ENCODE measurements at regions not wholly inside any gene's neighbourhood (a gene's known extent, or its start where the extent isn't known, plus 50 kb on each side); places are given as distances from the start of the nearest gene placed in this dataset.
"Not testable (repeated sequence)": the region's sequence is repeated elsewhere in the genome, so short reads cannot be mapped to it uniquely, and the experiment has no call there.

DNA sequence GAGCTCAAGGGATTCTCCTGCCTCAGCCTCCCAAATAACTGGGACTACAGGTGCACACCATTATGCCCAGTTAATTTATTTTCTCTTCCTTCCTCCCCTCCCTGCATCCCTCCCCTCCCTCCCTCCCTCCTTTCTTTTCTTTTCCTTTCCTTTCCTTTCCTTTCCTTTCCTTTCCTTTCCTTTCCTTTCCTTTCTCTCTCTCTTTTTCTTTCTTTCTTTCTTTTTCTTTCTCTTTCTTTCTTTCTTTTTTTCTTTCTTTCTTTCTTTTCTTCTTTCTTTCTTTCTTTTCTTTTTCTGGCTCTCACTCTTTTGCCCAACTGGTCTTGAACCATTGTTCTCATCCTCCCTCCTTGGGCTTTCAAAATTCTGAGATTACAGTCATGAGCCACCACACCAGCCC, 873.0 kb upstream of the KLHL1 start:
- not testable (repeated sequence) for DNase-seq

DNA sequence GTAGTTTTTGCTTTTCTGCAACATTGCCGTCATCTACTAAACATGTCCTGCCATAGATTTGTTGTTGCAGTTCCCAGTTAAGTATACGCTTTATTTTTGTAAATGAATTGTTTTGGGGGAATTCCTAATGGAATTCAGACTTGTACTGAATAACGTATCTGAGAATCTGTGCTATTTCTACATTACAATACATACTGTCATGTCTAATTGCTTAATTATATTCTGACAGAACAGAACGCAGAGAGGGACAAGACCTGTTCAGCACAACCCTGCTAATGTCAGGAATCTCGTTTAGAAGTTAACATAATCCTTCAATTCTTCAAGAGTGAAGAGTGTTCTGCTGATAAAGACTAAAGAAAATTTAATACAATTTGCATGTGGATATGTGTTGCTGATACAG, 861.1 kb upstream of the KLHL1 start:
- no peak for DNase-seq

DNA sequence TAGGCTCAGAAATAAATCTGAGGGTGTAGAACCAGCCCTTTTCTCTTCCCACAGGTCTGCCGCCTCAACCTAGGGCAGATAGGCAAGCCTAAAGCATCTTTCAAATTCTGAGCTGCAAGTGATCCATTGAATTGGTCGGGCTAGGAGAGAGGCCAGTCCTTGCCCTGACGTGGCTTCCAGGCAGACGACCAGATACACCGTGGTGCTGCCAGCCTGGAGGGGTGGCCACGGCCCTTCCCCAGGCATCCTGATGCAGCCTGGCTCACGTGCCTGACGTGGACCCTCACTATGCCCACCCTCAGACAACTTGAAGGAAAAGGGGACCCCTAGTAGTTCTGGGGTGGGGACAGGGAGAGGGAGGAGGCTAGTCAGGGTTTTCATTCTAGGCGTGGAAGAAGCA, 859.3 kb upstream of the KLHL1 start:
- no peak for DNase-seq

DNA sequence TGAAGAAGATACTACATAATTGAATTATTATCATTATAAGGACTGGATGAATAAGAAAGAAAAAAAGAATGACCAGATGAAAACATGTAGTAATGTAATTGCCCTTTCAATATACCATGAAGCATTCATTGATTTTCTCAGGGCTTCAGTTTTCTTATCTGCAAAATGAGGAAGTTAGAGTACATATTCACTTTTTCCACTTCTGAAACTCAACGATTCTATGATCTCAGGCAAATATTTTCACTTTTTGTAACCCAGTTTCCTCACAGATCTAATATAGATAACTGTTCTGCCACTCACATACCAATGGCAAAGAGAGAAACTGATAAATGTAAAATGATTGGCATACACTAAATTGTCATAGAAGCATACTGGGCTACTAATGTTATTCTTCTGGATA, 856.6 kb upstream of the KLHL1 start:
- DNase-seq, result no peak

DNA sequence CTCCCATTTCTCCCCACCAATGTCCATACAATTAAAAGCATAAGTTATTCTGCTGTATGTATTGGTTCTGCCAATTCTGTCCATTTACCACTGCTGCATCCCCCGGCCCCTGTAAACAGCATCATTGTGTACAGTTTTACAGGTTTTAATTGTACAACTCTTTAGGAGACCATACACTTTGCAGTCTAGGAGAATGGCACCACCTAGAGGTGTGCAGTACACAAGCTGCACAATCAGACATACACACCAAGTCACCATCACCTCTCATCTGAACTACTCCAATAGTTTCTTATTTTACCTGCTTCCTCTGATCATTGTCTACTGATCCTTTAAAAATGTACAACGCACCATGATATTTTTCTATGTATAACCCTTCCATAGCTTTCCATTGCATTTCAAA, 855.9 kb upstream of the KLHL1 start:
- no peak for DNase-seq

DNA sequence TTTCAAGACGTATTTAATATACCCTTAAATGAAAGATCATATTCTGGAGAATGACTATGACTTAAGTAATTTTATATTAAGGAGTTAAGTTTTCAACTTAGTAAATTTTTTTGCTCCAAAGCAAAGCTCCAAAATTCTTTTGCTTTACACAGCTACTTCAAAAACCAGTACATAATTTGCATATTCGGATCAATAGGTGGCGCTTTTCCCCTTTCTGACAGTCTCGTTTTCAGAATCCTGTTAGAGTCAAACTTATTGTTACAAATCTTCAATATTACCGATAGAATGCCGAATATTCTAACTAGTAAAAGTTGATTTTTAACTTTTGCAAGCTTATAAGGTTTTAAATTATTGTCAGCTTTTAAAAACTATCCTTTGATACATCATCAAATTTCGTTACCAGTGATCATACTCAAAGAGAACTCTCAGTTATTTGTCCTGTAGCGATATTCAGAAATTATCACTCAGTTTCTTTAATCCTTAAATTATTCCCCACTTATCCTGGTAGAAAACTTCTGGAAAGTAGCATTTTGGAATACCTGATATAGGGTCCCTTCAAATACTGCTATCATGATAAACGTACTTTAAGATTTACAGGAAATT, 852.7 kb upstream of the KLHL1 start:
- no peak for DNase-seq

DNA sequence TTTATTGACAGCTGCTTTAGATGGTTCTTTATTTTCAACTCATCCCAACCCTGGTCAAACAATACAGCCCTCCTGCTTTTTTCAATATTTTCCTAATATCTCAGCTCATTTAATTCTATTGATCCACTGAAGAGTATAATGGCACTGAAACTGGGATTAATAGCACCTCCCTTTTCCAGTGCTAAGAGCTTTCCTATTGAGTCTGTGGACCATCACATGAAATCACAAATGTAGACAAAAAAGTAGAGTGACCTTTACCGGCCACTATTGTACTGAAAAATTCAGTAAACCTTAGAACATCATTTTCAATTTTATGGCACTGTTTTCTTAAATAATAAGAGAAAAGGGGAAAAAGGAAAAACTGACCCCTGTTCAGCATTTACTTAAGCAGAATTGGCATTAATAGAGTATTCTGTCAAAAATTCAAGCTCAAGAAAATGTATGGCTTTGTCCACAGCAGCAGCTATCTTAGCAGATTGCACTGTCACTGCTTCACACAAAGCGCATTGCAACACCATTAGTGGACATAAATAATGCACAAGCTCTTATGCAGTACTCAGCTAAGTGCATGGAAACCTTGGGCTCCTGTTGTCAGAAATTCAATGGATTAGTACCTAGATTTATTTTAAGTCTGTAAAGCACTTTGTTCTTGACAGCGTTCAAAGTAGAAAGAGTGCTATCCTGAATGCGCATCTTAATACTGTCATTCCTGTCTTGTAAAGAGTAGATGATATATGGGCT, 851.0 kb upstream of the KLHL1 start:
- no peak for DNase-seq

DNA sequence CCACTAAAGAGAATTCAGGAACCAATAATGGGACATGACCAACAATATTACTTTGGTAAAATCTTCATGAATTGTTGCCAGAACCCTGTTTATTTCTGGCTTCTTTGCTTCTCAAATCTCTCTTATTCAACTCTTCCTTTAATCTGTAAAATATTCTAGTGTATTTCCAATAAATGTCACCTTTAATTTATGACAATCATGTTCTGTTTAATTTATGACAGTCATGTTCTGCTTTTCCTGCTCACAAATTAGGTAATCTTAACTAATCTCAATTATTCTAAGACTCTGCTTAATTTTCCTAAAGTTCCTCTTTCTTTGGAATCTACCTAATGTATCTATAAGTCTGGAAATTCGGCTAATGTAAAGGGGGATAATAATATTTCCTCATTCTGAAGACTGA, 847.6 kb upstream of the KLHL1 start:
- DNase-seq, result no peak

DNA sequence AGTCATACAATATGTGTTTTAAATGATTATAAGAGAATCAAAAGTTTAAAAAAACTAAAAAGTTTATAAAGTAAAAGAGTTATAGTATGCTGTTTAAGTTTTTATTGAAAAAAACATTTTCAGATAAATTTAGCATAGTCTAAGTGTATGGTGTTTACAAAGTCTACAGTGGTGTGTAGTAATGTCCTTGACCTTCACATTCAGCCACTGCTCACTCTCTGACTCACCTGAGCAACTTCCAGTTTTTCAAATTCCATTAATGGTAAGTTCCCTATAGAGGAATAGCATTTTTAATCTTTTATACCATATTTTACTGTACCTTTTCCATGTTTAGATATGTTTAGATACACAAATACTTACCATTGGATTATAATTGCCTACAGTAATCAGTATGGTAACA, 842.4 kb upstream of the KLHL1 start:
- DNase-seq, result no peak

DNA sequence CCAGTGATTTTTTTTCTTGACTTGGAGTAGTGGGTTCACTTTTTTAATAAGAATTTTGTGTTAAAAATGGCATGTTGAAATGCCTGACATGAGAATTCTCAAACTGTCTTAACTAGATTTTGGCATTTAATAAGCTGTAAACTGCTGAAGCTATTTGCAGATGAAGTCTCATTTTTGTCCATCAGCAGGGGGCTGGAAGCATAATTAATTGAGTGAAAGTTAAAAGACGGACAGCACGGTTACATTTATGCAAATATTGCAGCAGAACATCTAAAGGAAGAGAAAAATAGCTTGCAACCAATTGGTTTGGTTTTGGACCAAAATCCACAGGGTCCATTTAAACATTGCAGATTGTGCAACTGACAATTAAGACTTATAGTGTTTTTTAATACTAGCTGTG, 837.3 kb upstream of the KLHL1 start:
- DNase-seq, result no peak

DNA sequence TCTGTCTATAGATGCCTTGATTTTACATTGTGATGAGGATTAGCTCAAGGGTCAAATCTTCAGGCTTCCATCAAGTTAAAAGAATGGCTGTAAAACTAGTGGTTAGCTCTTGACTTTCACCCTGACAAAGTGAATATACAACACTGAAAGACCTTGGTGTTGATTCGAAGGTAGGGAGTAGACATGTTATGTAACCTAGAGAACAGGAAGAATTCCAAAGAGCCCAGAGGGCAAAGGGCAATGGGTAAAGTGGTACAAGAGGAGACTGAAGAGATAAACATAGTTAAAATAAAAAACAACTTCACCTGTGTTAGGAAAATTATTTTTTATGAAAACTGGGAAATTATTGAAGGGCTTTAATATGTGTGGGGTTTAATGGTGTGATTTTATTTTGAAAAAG, 833.2 kb upstream of the KLHL1 start:
- no peak for DNase-seq

DNA sequence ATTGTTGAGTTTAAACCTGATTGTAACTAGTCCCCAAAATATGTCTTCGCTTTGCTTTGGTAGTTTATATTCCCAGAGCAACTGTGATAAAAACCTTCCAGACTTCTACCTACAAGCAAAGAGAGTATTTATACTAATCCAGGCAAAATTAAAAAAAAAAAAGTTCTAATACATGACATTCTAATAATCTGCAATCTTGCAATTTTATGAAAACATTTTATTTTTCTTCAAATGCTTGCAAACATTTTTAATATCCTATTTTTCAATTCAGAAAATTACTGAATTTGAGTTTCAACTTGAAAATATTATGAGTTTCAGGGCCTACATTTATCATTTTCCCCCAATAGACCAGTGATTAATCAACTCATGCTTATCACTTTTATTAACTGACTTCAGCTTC, 830.2 kb upstream of the KLHL1 start:
- no peak for DNase-seq

DNA sequence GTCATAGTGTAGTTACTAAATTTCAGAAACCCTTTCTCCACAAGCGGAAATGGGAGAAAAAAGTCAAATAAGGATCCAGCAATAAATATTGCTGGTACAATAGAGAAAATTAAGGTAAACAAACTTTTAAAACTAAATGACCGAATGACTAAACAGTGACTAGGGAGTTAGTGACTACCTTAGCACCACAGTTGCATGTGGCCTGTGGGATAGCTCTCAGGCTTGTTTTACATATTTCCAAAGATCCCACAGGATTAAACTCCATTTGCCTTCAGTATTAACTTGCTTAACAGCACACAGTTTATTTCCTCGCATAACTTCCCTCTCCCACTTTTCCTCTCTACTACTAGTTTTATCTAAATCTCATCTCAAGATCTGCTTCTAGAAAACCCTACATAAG, 824.3 kb upstream of the KLHL1 start:
- no peak for DNase-seq

DNA sequence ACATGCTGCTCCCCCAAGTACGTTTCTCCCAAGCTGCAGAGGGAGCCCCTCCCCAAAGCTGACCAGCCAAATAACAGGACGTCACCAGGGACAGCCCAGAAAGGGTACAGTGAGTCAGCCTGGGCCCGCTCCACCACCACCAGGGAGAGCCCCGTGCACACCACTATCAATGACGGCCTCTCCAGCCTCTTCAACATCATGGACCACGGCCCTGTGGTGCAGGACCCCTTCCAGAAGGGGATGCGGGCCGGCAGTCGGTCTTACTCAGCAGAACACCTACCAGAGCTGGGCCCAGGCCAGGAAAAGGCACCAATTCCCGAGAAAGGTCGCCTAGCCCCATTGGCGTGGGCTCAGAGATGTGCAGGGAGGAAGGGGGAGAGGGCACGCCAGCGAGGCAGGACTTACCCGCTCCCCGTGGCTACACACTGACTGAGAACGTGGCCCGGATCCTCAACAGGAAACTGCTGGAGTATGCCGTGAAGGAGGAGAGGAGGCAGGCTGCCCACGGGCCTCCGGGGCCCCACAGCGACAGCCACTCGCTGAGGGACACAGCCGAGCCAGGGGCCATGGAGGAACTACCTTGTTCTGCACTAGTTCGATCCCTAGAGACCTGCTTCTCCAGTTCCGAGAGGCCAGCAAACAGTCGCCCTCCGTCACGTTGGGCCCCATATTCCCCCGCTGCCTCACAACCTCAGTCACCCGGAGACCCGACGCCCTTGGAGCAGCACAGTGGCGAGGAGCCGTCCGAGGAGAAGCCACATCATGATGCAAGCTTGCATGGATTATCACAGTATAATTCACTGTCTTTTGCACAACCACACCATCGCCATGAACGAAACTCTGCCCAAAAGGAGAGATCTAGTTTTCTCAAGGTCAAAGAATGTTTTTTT, 815.9 kb upstream of the KLHL1 start:
- no peak for DNase-seq

DNA sequence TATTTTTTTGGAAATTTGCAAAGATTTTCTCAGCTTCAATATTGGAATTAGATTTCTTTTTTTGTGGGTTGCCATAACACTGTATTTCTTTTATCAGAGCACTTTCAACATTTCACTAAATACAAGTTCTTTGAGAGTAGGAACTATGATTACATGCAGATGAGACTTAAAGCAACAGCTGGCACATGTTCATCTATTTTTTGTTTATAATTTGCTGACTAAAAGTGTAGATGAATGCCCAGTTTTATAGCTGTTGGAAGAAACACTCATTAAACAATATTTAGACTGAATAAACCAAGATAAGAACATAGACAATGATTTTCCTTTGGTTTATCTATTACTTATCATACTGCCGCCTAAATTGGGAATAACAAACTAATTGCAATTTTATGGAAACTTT, 803.0 kb upstream of the KLHL1 start:
- DNase-seq, result no peak

DNA sequence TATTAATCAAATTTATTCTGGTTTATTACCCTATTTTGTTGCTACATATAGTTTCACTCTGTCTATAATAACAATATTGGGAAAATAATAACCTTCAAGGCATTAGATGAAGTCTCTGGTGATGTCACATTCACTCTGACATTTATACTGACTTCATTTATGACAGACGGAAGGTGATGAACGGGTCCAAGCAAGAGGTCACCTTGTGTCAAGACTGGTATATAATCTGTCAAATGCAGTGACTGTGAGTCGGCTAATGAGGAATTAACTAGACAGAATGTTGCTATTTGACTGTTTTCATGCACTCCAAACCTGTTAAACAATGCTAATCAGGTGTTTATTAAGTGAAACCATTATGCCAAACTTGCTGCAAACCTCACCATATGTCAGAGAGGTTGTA, 800.5 kb upstream of the KLHL1 start:
- no peak for DNase-seq

DNA sequence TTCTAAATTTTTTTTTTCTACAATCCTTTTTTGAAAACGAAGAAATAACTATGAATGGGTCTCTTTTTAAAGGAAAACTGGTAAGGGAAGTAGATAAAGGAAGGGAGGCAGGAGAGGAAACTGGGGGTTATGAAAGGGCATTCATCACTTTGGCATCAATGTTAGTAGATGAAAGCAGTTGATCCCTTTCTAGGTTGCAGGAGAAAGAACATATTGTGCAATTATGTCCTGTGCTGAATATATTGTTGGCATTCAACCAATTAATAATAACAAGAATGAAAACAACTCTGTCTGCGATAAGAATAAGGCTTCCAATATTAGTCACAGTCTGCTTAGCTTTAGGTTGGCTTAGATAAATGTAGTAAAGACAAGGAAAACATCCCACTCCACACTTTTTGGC, 796.8 kb upstream of the KLHL1 start:
- DNase-seq, result no peak

DNA sequence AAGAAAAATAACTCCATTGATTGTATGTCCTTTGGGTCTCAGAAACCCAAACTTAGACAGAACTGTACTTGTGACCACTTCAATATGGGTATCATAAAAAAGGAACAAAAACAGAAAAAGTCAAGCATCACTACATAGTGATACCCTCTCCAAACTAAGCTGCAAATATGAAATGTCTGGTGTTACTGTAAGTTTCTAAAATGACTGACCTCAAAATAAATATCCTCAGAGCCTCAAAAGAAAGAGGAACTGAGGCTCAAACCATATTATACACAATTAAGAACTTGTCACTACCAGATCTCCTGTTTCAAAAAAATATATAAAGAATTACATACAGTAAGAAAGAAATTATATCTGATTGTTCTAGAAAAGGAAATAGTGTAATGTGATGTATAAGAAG, 787.9 kb upstream of the KLHL1 start:
- no peak for DNase-seq

DNA sequence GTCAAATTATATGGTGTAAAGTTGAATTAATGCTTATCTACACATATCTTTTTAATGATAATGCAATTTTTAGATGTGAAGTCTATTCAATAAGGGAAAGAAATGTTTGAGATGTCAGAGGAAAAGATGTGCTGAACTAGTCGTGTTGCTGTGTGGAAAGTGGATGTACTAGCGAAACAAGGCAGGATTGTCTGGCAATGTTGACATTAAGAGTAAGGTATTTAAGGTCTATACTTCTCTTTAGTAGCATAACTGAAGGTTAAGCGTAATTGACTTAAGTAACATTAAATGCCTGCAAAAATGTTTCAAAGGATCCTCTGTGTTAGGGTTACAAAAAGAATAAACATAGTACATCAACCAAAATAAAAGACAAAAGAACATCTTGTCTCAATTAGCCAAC, 787.3 kb upstream of the KLHL1 start:
- no peak for DNase-seq

DNA sequence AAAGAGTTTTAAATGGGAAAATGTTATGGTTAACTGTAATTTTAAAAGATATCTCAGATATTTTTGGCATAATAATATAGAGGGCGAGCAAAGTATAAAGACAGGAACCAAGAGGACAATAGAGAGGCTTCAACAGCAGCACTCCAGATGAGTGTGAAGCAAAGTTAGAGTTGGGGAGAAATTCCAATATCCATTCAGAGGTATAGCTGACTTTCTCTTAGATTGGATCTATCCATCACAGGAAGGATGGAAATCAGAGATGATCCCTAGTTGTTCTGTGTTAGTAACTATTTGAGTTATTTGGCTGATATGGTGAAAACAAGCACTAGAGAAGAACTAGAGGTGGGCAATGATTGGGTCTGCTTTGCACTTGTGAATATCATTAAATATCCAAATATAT, 786.0 kb upstream of the KLHL1 start:
- DNase-seq, result no peak

DNA sequence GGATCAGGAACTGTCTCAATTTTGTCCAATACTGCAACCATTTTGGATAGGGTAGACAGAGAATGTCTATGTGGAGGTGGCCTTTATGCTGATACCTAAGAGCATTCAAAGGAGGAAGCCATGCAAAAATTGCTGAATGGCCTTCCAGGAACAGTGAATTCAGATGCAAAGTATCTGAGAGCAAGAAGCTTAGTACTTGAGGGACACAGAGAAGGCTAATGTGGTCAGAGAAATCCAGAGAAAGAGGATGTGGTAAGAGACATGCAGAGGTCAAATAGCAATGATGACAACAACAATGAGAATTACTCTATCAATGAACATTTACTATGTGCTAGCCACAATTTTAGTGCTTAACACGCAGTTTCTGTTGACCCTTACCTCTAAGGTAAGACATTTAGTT, 785.6 kb upstream of the KLHL1 start:
- DNase-seq, result no peak

DNA sequence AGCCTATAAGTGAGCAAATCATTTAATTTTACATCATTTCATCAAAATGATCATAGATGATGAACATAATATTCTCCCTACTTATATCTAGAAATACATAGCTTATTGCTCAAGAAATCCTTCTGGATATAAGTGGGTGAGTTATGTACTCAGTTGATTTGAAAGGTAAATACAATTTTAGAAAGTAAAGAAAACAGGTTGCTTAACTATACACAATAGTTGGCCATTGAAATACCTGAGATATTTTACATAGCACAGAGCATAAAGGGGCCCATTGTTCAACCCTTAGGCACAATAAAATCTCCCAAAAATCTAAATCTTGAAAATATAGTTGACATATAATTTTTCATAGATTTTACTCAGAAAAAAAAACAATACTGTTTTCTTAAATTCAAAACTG, 782.0 kb upstream of the KLHL1 start:
- DNase-seq, result no peak

DNA sequence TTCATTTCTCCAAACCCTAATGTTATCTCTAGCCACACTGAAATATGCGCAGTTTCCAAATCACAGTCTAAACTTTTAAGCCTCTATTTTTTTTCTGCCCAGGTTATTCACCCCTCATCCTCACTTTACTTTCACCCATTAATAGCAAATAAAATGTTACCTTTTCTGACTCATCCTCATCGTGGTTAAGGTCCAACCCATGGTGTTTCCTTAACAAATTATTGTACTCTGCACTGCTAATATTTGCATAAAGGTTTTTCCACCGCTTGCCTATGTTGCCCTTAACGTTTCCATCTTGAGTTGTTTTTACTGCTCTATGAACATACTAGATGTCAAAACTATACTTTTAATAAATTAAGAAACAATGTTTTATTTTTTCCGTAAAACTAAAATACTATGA, 780.9 kb upstream of the KLHL1 start:
- DNase-seq, result no peak

DNA sequence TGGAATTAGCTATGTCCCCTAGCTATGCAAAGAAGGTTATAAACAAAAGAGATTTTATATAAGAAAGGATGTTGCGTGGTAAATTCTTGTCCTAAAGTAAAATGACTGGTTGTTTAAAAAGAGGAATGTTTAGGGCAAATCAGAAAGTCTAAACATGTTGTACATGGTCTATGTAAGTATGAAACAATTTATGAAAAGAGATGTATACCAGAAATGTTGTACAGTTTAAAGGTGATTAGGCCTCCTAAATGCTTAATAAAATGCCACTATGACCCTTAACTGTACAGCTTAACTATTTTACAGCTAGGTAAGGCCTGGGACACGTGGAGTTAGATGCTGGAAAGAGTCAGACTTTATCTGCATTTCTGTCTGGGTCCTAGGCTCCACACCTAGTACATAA, 775.9 kb upstream of the KLHL1 start:
- DNase-seq, result no peak
